ENCODE measurements at regions not wholly inside any gene's neighbourhood (a gene's known extent, or its start where the extent isn't known, plus 50 kb on each side); places are given as distances from the start of the nearest gene placed in this dataset.

- DNase-seq (no peak), ATAC-seq (ENCODE audit: low read depth) (no peak)
- no peaks in the 10 kb centered on the region for H3K36me3 Mint-ChIP-seq (ENCODE audit: low read depth)
- H3K4me3 Mint-ChIP-seq, result no peak overlapping the region
- H3K27ac Mint-ChIP-seq, result no peak overlapping the region
- no peaks in the 10 kb centered on the region for H3K4me1 Mint-ChIP-seq
- ChIA-PET CTCF (no interaction called here), POLR2A (no interaction called here)
- H3K27me3 Mint-ChIP-seq, result no peaks in the 10 kb centered on the region
- intact Hi-C loops (cut with micrococcal nuclease), result no loop called here
- no peak for TF ChIP-seq CTCF (IDR thresholded peaks at IDR 0.05)
- peaks cover 2% of the 10 kb centered on the region for H3K9me3 Mint-ChIP-seq
Observed at GRCh38 chr5:44497606-44498005, 108.4 kb upstream of the FGF10 start.

- H3K36me3 Mint-ChIP-seq (ENCODE audit: low read depth), result no peaks in the 10 kb centered on the region
- TF ChIP-seq CTCF (IDR thresholded peaks at IDR 0.05), result no peak
- H3K4me1 Mint-ChIP-seq, result no peaks in the 10 kb centered on the region
- CTCF ChIA-PET, result no interaction called here
- POLR2A ChIA-PET, result no interaction called here
- no peak overlapping the region for H3K4me3 Mint-ChIP-seq
- intact Hi-C loops (cut with micrococcal nuclease), result no loop called here
- no peak overlapping the region for H3K27ac Mint-ChIP-seq
- ATAC-seq (ENCODE audit: low read depth) (no peak), DNase-seq (no peak)
- H3K9me3 Mint-ChIP-seq, result peaks cover 2% of the 10 kb centered on the region
- no peaks in the 10 kb centered on the region for H3K27me3 Mint-ChIP-seq
Observed at GRCh38 chr5:44495280-44495679, 106.1 kb upstream of the FGF10 start.

- DNase-seq, result no peak
- H3K4me1 Mint-ChIP-seq, result no peaks in the 10 kb centered on the region
- no peaks in the 10 kb centered on the region for H3K27me3 Mint-ChIP-seq
- ChIA-PET POLR2A (no interaction called here), CTCF (no interaction called here)
- H3K4me3 Mint-ChIP-seq, result no peak overlapping the region
- no peak overlapping the region for H3K27ac Mint-ChIP-seq
- no peak for TF ChIP-seq CTCF (IDR thresholded peaks at IDR 0.05)
- H3K36me3 Mint-ChIP-seq (ENCODE audit: low read depth), result no peaks in the 10 kb centered on the region
- H3K9me3 Mint-ChIP-seq, result peaks cover 2% of the 10 kb centered on the region
- ATAC-seq (ENCODE audit: low read depth), result no peak
- intact Hi-C loops (cut with micrococcal nuclease), result no loop called here
Observed at GRCh38 chr5:44489759-44490158, 100.5 kb upstream of the FGF10 start.

GRCh38 chr5:44486591-44486990, 97.4 kb upstream of the FGF10 start:
- Mint-ChIP-seq H3K36me3 (ENCODE audit: low read depth) (no peaks in the 10 kb centered on the region), H3K9me3 (no peaks in the 10 kb centered on the region), H3K27ac (no peak overlapping the region), H3K27me3 (no peaks in the 10 kb centered on the region), H3K4me1 (no peaks in the 10 kb centered on the region), H3K4me3 (no peak overlapping the region)
- ChIA-PET POLR2A (no interaction called here), CTCF (no interaction called here)
- no peak for DNase-seq
- no peak for TF ChIP-seq CTCF (IDR thresholded peaks at IDR 0.05)
- intact Hi-C loops (cut with micrococcal nuclease), result no loop called here
- ATAC-seq (ENCODE audit: low read depth), result no peak

- DNase-seq (no peak), ATAC-seq (ENCODE audit: low read depth) (no peak)
- intact Hi-C loops (cut with micrococcal nuclease), result no loop called here
- no peak for TF ChIP-seq CTCF (IDR thresholded peaks at IDR 0.05)
- Mint-ChIP-seq H3K4me1 (no peaks in the 10 kb centered on the region), H3K36me3 (ENCODE audit: low read depth) (no peaks in the 10 kb centered on the region), H3K9me3 (no peaks in the 10 kb centered on the region), H3K4me3 (no peak overlapping the region), H3K27me3 (no peaks in the 10 kb centered on the region), H3K27ac (no peak overlapping the region)
- CTCF ChIA-PET, result no interaction called here
- POLR2A ChIA-PET, result no interaction called here
Observed at GRCh38 chr5:44454002-44454401, 64.8 kb upstream of the FGF10 start.

Measured in activated B cell treated with CpG ODN at 0.5 μM for 24 hours (primary cell).